ENCODE measurements at regions not wholly inside any gene's neighbourhood (a gene's known extent, or its start where the extent isn't known, plus 50 kb on each side); places are given as distances from the start of the nearest gene placed in this dataset.
"Not testable (repeated sequence)": the region's sequence is repeated elsewhere in the genome, so short reads cannot be mapped to it uniquely, and the experiment has no call there.

GRCh38 chr5:130578354-130578753, 586.7 kb downstream of the HINT1 start:
- no peak for DNase-seq

- DNase-seq: no peak
These were observed 594.0 kb downstream of the HINT1 start for GRCh38 chr5:130571076-130571475.

GRCh38 chr5:130568791-130569190, 596.3 kb downstream of the HINT1 start:
- DNase-seq: no peak

- DNase-seq: no peak
These were observed 609.6 kb downstream of the HINT1 start for GRCh38 chr5:130555429-130555828.

- DNase-seq: no peak
These were observed 614.5 kb downstream of the HINT1 start for GRCh38 chr5:130550562-130550928.

GRCh38 chr5:130549884-130550561, 615.0 kb downstream of the HINT1 start:
- DNase-seq: no peak

- DNase-seq: no peak
These were observed 618.8 kb downstream of the HINT1 start for GRCh38 chr5:130546211-130546610.

GRCh38 chr5:130545291-130545690, 619.8 kb downstream of the HINT1 start:
- DNase-seq: no peak

- no peak for DNase-seq
These were observed 623.3 kb downstream of the HINT1 start for GRCh38 chr5:130541617-130542221.

GRCh38 chr5:130536691-130537090, 628.4 kb downstream of the HINT1 start:
- DNase-seq: no peak

GRCh38 chr5:130532786-130533185, 628.5 kb downstream of the CHSY3 start:
- no peak for DNase-seq

- no peak for DNase-seq
These were observed 625.5 kb downstream of the CHSY3 start for GRCh38 chr5:130529511-130530485.

- DNase-seq: no peak
These were observed 624.8 kb downstream of the CHSY3 start for GRCh38 chr5:130529111-130529510.

- no peak for DNase-seq
These were observed 624.2 kb downstream of the CHSY3 start for GRCh38 chr5:130528474-130528873.

GRCh38 chr5:130526708-130527107, 622.4 kb downstream of the CHSY3 start:
- no peak for DNase-seq

- DNase-seq: no peak
These were observed 615.9 kb downstream of the CHSY3 start for GRCh38 chr5:130520211-130520610.

- DNase-seq: no peak
These were observed 610.9 kb downstream of the CHSY3 start for GRCh38 chr5:130514984-130515690.

GRCh38 chr5:130502702-130503101, 598.4 kb downstream of the CHSY3 start:
- no peak for DNase-seq

- no peak for DNase-seq
These were observed 597.0 kb downstream of the CHSY3 start for GRCh38 chr5:130501151-130501865.

GRCh38 chr5:130500495-130500894, 596.2 kb downstream of the CHSY3 start:
- DNase-seq: not testable (repeated sequence)

GRCh38 chr5:130496215-130496614, 592.0 kb downstream of the CHSY3 start:
- DNase-seq: no peak

- DNase-seq: no peak
These were observed 584.0 kb downstream of the CHSY3 start for GRCh38 chr5:130488252-130488651.

Data from skin of body (tissue), 1 donor.